GM18907 (cell line): ENCODE measurements at regions not wholly inside any gene's neighbourhood (a gene's known extent, or its start where the extent isn't known, plus 50 kb on each side); places are given as distances from the start of the nearest gene placed in this dataset.

Source experiments
- ATAC-seq: cut with Tn5 transposase; IDR thresholded peaks from one replicate; pipeline ENCODE4 v1.9.1; 2021; ENCODE audit warnings: mild to moderate bottlenecking, moderate library complexity; ENCODE audit not compliant: unreplicated experiment

GRCh38 chr9:91039835-91040140 lies 238.2 kb downstream of the SYK start:
- no peak for ATAC-seq

- ATAC-seq = no peak
These were observed 239.0 kb downstream of the SYK start for GRCh38 chr9:91040371-91041215.

DNA sequence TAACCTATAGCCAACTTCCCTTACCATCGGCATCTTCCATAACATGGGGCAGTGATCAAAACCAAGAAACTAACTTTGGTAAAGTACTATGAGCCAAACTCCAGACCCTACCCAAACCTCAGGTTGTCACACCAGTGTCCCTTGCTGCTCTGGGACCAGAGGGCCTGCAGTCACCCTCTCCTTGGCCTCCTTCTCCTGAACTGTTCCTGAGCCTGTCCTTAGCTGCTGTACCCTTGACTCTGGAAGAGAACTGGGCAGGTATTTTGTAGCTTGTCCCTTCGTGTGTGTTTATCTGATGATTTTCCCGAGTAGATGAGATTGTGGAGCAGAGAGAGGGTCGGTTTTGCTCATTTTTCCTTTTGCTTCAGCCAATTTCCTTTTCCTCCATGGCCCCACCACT lies 240.4 kb downstream of the SYK start:
- ATAC-seq = no peak

DNA sequence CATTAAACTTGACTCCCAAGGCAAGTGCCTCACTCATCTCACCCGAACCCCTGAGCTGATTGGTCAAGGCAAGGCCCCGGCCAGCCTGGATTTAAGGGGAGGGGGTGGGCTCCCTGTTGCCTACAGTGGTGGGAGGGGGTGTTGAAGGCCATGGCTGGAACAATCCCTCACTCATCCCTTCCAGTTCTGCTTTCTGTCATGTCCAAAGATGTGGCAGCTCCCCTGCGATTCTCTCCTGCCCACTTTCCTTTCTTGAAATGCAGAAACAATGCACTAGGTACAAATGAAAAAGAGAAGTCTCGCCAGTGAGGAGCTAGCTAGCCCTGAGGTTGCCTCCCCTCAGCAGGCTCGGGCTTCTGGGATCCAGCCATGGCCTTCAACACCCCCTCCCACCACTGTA lies 240.9 kb downstream of the SYK start:
- no peak for ATAC-seq

- no peak for ATAC-seq
These were observed 241.6 kb downstream of the SYK start for GRCh38 chr9:91043056-91043810.

DNA sequence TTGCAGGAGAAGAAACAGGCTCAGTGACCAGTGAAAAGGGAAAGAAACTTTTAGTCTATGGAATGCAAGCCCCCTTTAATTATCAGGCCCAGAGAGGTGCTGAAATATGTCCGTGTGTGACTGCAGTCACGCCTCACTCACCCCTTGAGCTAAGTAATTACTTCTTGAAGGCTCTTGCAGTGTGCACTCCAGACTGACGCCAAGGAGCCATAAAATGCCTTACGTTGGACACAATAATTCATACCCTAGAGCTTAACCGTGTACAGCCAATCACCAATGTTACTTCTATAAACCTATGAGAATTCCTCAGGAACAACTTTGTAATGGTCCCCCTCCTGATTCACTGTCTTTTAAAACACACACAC lies 242.2 kb downstream of the SYK start:
- ATAC-seq = no peak

DNA sequence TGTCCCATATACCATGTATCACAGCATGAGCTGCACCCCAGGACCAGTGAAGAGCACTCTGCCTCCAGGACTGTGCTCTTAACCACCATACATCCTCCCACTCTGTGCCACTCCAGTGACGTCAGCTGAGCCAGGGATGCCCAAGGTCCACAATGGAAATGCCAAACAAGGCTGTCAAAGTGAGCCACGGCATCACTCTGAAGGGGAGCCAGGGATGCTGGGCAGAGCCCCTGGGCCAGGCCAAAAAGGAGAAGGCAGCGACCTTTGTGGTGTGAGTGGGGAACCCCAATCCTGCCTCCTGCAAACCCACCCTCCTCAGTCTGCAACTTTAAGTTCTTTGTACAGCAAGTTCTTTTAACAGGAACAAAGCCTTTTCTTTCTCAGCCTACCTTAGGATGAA lies 242.7 kb downstream of the SYK start:
- no peak for ATAC-seq

GRCh38 chr9:91045041-91045440 lies 243.4 kb downstream of the SYK start:
- no peak for ATAC-seq

GRCh38 chr9:91047529-91047928 lies 245.9 kb downstream of the SYK start:
- ATAC-seq = no peak

DNA sequence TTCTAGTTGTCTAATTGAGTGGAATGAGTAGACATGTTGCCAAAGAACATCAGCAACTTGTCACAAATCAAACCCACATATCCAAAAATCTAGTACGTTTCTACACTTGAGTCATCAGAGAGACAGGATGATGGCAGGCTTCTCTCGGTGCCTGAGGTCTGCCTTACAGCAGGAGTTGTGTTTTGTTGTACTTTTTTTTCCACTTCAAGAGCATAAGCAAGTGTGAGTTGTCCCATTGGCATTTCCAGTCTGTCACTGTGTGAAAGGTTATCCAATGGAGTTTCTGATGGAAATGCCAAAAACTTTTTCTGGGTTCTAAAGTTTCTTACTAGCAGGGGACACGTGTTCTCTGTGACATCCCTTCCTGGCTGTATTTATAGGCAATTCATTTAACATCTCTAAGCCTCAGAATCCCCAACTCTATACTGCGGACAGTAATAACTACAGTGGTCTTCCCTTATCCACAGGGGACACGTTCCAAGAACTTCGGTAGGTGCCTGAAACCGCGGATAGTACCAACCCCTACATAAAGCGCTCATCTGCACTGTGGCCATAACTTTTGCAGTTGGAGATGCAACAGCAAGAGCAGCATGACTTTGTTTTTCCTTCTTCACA lies 246.5 kb downstream of the SYK start:
- ATAC-seq = no peak

- no peak for ATAC-seq
These were observed 247.1 kb downstream of the SYK start for GRCh38 chr9:91048749-91049148.

DNA sequence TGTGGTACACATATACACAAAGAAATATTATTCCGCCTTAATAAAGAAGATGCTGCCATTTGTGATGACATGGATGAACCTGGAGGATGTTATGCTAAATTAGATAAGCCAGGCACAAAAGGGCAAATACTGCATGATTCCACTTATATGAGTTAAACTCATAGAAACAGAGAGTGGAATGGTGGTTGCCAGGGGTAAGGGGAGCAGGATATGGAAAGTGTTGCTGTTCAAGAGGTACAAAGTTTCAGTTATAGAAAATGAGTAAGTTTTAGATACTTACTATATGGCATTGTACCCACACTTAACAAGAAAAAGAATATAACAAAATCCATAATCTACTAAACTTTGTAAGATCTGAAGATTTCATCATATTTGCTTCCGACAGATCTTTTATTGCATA lies 252.2 kb downstream of the SYK start:
- ATAC-seq = no peak

- ATAC-seq = no peak
These were observed 254.2 kb downstream of the SYK start for GRCh38 chr9:91055845-91056244.

GRCh38 chr9:91056486-91056885 lies 254.9 kb downstream of the SYK start:
- ATAC-seq = no peak

DNA sequence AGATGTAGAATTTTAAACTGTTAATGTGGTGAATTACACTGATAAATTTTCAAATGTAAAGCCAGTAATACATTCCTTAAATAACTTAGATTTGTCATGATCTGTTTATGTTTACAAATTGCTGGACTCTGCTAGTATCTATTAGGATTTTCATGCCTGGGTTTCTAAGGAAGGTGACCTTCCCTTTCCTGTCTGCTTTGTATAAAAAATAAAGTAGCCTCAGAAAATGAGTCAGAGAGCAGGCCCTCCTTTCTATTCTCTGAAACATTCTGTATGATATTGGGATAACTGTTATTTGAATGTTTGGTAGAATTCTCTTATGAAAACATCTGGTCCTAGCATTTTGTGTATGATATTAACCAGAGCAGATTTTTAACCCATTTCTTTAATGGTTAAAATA lies 255.3 kb downstream of the SYK start:
- ATAC-seq = no peak

DNA sequence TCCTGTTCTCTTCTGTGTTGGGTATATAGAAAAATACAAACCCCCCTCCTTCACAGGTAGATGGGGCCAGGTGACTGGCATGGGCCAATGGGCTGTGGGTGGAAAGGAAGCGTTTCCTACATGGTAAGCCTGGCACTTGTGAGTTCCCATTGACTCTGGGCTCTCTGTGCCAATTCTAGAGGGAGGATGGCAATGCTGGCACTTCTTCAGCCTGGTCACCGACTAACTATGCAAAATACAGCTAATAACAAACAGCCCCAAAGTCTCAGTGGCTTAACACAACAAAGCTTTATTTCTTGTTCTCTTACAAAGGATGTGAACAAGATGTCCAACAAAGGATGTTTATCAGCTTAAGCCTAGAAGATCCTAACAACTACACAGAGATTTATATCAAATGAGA lies 258.1 kb downstream of the SYK start:
- ATAC-seq = no peak

DNA sequence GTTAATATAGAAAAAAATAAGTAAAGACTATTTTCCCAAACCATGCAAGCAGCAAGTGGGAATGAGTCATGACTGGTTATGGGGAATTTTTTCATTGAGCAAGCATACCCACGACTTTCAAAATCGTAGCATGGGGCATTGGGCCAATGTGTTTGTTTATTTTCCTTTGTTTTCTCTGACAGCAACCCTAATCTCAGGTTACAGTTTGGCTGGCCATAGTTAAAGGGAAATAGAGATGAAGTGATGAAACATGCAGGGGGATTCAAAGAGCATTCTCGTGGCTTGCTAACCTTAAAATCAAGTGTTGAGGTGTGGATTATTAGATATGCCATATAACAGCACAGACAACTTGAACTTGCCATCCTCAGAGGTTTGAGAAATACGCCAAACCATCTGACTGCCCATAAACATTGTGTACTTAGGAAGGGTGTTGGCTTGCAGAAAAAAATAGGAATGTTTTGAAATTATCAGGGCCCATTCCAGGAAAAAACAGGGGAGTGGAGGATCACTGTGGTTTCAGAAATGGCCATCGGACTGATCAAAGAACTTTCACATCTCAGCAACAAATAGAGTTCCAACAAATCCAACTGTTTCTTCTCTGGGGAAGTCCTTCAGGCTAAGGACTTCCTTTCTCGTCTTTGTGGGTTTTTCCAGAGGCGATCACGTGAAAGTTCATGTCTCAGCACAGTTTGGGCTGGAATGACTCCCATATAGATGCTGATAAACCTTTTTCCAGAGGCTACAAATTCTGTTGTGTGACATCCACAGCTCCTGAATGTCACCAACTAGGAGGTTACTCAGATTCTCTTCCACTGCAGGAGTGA lies 259.1 kb downstream of the SYK start:
- ATAC-seq = no peak

GRCh38 chr9:91061506-91061905 lies 259.9 kb downstream of the SYK start:
- no peak for ATAC-seq

DNA sequence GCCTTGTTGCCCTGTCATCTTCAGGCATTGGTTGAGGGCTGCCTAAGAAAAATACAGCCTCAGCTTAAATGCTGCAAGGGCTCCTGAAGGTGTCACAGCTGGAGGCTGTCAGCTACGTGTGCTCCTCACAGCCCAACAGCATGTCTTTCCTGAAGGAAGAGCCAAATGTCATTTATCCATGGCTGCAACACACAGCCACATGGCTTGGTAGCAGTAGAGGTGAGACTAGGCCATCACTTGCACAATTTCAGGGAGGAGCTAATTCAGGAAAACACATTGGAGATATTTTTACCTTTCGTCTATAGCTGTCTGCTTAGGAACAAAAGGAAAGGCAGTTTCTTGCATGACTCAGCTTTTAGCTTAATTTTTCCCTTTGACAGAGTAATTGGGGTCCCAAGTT lies 260.7 kb downstream of the SYK start:
- no peak for ATAC-seq

DNA sequence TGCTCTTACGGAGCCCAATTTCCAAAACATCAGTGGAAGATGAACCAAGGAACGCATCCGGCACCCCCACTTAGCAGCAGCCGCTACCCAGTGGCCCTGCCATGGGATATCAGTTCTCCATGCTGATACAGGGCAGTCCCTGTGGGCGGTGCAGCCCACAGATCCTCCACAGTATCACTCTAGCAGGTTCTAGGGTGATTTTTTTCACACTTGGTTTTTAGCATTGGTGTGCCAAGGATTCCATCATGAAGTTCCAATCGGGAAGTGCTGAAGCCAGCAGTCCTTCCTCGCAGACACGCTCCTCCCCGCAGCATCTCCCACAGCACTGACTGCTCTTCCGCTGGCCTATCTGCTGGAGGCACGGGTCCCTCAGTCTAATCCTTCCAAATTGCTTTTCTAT lies 261.9 kb downstream of the SYK start:
- ATAC-seq = no peak
